GM21423 (cell line): ENCODE measurements at regions not wholly inside any gene's neighbourhood (a gene's known extent, or its start where the extent isn't known, plus 50 kb on each side); places are given as distances from the start of the nearest gene placed in this dataset.
"Not testable (repeated sequence)": the region's sequence is repeated elsewhere in the genome, so short reads cannot be mapped to it uniquely, and the experiment has no call there.

Experiments used
- ATAC-seq: cut with Tn5 transposase; IDR thresholded peaks from one replicate; pipeline ENCODE4 v1.9.1; 2021; ENCODE audit warnings: mild to moderate bottlenecking, moderate library complexity; ENCODE audit not compliant: unreplicated experiment

DNA sequence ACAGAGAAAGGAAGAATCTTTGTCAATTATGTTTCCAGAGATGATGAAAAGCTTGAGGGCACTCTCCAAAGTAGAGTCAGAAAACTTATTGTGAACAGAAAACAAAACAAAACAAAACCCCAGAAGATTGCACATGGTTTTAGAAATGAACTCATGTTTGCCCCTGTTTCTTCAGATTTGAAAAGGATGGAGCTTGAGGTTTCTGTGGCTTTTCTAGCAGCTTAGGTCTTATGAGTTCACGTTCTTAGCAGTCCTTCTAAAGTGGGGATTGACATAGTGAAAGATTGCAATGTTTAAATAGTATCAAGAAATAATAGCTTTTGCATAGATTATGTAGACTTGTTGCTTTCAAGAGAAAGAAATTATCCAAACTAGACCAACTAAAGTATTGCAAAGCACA, 421.8 kb downstream of the GBA3 start:
- no peak for ATAC-seq

- no peak for ATAC-seq
These were observed 420.4 kb downstream of the GBA3 start for GRCh38 chr4:23113104-23113503.

DNA sequence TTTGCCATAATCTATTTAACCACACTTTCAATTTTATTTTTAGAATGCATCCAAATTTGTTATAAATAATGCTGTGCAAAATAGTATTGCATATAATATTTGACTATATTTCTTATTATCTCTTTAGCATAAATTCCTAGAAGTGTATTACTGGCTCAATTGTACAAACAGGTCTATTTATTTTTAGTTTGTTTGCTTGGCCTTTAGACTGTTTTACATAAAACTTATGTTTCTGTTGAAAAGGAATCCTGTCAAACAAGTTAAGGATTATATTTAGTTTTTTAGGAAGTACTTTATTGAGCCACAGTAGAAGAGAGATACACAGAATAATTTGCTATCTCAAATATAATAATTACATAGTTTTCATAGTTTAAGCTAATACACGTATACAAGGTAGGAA, 413.8 kb downstream of the GBA3 start:
- no peak for ATAC-seq

DNA sequence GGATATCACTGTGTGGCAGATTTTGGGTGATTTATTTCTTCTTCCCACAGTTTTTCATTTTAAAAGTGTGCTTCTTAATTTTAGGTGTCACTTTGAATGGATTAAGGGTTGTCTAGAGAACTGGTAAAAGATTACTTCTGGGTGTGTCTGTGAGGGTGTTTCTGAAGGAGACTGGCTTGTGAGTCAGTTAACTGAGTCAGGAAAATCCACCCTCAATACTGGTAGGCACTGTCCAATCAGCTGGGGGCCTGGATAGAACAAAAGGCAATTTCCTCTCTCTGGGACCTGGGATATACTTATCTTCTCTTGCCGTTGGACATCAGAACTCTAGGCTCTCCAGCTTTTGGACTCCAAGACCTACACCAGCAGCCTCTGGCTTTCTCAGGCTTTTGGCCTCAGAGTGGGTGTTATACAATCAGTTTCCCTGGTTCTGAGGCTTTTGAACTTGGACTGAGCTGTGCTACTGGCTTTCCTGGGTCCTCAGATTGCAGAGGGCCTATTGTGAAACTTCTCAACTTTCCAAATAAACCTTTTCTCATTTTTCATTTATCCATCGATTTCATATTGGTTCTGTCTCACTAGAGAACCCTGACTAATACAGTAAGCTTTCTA, 413.1 kb downstream of the GBA3 start:
- ATAC-seq: no peak

DNA sequence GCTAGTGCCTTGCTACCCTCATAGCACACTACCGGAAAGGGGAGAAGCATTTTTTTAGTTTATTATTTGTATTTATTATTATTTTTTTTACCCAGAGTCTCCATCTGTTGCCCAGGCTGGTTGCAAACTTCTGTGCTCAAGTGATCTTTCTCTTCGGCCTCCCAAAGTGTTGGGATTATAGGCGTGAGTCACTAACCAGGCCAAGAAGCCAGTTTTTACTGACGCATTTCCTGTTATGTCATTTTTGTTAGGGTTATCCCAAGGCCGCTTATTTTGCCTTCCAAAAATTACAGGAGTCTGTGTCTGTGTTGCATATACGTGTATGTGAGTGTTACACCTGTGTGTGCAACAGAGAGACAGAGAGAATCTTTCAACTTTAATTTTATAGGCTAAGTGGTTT, 404.5 kb downstream of the GBA3 start:
- no peak for ATAC-seq

- ATAC-seq: no peak
These were observed 399.0 kb downstream of the GBA3 start for GRCh38 chr4:23091711-23092110.

- no peak for ATAC-seq
These were observed 392.5 kb downstream of the GBA3 start for GRCh38 chr4:23085249-23085568.

DNA sequence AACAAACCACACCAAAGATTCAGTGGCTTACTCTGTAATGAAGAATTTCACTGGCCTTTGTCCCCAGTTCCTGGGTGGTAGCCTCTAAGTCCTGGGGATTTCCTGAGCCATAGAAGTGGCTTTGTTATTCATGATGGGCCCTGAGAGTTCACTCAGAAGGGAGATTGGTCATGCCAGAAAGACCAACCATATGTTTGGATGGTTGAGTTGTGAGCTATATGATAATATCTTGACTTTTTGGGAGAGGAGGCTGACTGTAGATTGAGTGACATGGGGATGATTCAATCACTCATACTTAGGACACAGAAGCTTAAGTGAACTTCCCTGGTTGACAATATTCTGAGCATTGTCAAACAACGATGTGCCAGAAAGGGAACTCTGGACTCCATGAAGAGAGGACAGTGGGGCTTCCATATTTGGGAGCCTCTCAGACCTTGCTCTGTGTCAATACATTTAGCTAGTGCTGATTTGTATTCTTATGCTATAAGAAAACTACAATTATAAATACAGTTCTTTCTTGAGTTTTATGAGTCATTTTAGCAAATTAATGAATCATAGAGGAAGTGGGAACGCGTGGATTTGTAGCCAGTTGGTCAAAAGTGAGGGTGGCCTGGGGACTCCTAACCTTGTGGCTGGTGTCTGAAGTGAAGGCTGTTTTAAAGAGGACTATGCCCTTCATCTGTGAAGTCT, 392.0 kb downstream of the GBA3 start:
- ATAC-seq: no peak

- no peak for ATAC-seq
These were observed 390.7 kb downstream of the GBA3 start for GRCh38 chr4:23083391-23083790.

DNA sequence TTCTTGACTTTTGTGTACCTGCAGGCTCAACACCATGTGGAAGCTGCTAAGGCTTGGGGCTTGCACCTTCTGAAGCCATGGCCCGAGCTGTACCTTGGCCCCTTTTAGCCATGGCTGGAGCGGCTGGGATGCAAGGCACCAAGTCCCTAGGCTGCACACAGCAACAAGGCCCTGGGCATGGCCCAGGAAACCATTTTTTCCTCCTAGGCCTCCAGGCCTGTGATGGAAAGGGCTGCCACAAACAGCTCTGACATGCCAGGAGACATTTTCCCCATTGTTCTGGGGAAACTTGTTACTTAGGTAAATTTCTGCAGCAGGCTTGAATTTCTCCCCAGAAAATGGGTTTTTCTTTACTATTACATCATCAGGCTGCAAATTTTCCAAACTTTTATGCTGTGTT, 387.4 kb downstream of the GBA3 start:
- not testable (repeated sequence) for ATAC-seq

GRCh38 chr4:23070848-23071570, 378.3 kb downstream of the GBA3 start:
- no peak for ATAC-seq

DNA sequence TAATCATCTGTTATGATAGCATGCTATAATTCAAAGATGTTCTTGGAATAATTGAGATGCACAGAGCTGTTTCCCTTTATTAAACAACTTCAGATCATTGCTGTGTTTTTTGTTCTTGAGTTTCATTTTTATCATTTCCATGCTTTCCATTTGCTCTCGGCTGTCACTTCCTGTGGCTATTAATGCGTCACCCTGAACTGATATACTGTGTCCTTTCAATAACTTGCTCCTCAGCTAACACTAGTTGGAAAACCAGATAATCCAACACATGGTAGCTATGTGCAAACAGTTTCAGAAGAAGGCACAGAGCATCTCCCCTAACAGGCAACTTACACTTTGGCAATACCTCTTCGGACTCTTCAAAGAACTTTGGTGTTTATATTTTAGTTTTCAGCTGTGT, 376.0 kb downstream of the GBA3 start:
- no peak for ATAC-seq

DNA sequence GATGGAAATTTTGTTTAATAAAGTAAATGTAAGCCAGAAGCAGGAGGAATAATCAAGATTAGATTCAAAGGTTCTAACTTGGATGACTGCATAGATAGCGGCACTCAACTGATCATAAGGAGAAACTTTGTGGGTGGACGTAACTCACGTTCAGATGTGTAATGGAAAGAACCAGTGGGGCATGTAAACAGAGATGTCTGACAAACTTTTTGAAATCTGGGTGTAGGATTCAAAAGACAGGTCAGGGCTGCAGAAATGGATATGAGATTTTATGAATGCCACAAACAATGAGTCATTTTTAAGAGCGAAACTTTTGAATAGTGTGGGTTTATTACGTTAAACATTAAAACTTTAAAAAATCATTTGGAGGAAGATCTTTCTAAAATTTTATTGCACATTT, 375.6 kb downstream of the GBA3 start:
- ATAC-seq: no peak

DNA sequence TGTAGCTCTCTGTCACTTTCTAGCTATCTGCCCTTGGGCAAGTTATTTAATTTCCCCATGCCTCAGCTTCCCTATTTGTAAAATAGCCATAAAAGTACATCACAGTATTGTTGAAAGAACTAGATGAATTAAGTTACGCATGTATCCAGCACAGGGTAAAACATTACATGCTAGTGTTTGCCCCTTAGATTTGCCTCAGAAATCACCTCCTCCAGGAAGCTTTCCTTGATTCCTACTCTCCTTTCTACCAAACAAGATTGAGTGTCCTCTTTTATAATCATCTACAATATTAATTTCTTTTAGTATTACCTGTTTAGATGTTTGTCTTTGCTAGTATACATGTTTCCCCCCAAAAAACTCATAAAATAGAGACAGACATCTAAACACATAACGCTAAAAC, 369.5 kb downstream of the GBA3 start:
- ATAC-seq: no peak

GRCh38 chr4:23061431-23061830, 368.7 kb downstream of the GBA3 start:
- ATAC-seq: no peak

- ATAC-seq: no peak
These were observed 368.0 kb downstream of the GBA3 start for GRCh38 chr4:23060776-23061175.

- no peak for ATAC-seq
These were observed 365.5 kb downstream of the GBA3 start for GRCh38 chr4:23058165-23058776.

GRCh38 chr4:23041501-23041900, 348.8 kb downstream of the GBA3 start:
- ATAC-seq: no peak

DNA sequence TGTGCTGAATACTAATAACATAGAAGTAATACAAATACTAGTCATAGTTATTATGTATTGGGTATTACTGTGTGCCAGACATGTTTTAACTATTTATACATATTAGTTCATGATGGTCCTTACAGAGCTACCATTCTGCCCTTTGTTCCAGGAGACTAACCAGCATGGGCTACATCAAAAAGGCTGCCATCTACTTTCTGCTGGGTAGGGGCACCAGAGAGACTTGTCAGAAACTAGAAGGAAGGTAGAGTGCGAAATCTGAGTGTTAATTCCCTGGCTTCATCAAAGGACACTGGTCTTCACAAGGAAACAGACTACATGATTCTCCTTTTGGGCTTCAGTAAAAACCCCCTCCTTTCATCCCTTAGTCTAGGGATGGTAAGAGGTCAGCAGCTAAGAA, 347.8 kb downstream of the GBA3 start:
- no peak for ATAC-seq

GRCh38 chr4:23039818-23040217, 347.1 kb downstream of the GBA3 start:
- no peak for ATAC-seq

DNA sequence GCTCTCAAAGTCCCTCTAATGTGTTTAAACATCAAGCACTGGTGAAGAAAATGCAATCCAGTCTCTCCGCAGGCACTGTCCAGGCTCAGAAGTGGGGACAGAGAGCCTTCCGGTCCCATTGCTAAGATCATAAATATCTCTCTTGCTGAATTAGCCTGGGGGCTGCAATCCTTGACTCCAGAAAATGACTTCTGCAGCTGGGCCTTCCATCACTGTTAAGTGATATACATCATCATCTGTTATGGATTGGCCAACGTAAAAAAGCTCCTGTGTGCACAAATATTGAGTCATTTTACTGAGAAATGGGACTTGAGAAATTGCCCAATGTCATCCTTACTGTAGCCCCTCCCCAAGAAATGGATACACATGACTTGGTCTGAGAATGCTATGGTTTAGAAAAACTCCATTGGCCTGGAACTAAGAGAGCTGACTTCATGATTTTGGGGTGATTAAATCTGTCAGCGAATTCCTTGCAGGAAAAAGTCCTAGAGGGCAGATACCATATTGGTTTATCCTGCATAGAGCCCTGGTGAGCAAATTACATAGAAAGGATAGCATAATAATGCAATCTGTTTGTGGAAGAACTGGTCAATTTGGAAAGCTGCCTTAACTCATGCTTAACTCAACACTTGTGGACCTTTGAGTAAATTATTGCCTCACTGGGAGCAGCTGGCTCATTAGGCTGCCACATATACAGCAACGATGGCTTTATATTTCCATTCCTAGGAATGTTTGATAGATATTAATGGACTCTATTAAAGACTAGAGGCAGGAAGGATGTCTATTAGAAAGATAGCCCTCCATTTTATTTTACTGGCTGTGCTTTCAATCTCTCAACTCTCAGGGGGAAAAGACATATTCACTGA, 346.1 kb downstream of the GBA3 start:
- ATAC-seq: no peak
